Heart left ventricle (tissue), 13 donors: ENCODE measurements at regions not wholly inside any gene's neighbourhood (a gene's known extent, or its start where the extent isn't known, plus 50 kb on each side); places are given as distances from the start of the nearest gene placed in this dataset.

Experiments
- POLR2A ChIP-seq, 2 donors: fragments of 450-650 bp; IDR thresholded peaks; one replicate each; pipeline ENCODE4 v1.6.1; 2017; ENCODE audit warnings: antibody characterized with exemption in 2 of 2, mild to moderate bottlenecking in 2 of 2, moderate library complexity in 2 of 2
- TF ChIP-seq, protein P1 (sequence below), 12 donors: fragments of 200-600 bp; sonication (generic) in 4 of 12; IDR thresholded peaks; one replicate each; pipeline versions ENCODE4 v1.5.0 to v1.8.0; 2018 to 2022; ENCODE audit warnings: antibody characterized with exemption in 12 of 12, mild to moderate bottlenecking in 5 of 12
- donor health status: ischemic (EF 13 %, LVEDD 7.1; RV severe dilation, severe dysfunction).
- donor health status: DM: no; HTN: yes; CAD: no.
- donor health status: DM: no; HTN: no; CAD: no.
- donor health status: ischemic (EF 25% LVEDD 6.9; RV normal size, moderate dysfunction).
- donor health status: ischemic (EF 25% LVEDD 5.7; RV mildly dilated, moderate dysfunction).
- donor health status: ischemic (EF 35%, LVEDD 5.7; RV mildly dilated, moderate dysfunction).
- donor health status: nonischemic (EF 11% LVEDD 7.7; RV severe dilation, severe dysfunction).
- donor health status: DM: yes; HTN: yes; CAD: no.
- donor health status: PGD.
- donor health status: ischemic (EF 29% LVEDD 5.4; RV normal size, mild dysfunction).
- donor health status: nonischemic (EF 23%, LVEDD 6.1; RV moderate dilation, normal function).

DNA sequence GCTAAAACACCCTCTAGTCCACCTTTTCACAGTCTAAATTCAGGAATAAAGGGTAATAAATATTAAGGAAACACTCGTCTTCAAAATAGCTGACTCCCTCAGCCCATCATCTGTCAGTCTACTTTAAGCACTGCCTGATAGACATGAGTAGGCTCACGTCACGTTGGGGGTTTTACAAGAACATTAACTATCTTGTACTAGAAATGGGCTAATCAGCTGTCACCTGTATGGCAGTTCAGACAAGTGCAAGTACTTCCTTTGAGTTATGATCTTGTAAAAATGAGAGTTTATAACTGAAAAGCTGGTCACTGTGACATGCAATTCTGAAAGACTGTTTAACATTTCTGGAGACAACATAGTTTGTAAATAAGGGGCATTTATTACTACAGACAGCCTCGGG, 936.7 kb upstream of the CTNND2 start:
- TF ChIP-seq, protein P1, sequence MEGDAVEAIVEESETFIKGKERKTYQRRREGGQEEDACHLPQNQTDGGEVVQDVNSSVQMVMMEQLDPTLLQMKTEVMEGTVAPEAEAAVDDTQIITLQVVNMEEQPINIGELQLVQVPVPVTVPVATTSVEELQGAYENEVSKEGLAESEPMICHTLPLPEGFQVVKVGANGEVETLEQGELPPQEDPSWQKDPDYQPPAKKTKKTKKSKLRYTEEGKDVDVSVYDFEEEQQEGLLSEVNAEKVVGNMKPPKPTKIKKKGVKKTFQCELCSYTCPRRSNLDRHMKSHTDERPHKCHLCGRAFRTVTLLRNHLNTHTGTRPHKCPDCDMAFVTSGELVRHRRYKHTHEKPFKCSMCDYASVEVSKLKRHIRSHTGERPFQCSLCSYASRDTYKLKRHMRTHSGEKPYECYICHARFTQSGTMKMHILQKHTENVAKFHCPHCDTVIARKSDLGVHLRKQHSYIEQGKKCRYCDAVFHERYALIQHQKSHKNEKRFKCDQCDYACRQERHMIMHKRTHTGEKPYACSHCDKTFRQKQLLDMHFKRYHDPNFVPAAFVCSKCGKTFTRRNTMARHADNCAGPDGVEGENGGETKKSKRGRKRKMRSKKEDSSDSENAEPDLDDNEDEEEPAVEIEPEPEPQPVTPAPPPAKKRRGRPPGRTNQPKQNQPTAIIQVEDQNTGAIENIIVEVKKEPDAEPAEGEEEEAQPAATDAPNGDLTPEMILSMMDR (IDR thresholded peaks at IDR 0.05) = no peak
- no peak for TF ChIP-seq POLR2A (IDR thresholded peaks at IDR 0.05)
